Stimulated activated CD4-positive, alpha-beta T cell treated with anti-CD3 and anti-CD28 coated beads, TNF-alpha, amount 100 ng/mL, for 48 hours (primary cell): ENCODE measurements at regions not wholly inside any gene's neighbourhood (a gene's known extent, or its start where the extent isn't known, plus 50 kb on each side); places are given as distances from the start of the nearest gene placed in this dataset.
"Not testable (repeated sequence)": the region's sequence is repeated elsewhere in the genome, so short reads cannot be mapped to it uniquely, and the experiment has no call there.

ENCODE experiments used
- DNase-seq, 3 donors: peaks; one replicate each; pipeline ENCODE4 v3.0.0-alpha.2; 2020; ENCODE audit warnings: low read depth in 3 of 3

DNA sequence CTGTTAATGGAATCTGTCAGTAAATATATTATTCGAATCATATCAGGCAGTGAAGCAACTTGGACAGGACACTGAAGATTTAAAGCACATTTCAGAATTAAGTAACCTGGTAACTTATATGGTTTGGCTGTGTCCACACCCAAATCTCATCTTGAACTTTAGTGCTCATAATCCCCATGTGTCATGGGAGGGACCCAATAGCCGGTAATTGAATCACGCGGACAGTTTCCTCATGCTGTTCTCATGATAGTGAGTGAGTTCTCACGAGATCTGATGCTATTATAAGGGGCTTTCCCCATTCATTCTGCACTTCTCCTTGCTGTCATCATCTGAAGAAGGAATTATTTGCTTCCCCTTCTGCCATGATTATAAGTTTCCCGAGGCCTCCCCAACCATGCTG is 83.2 kb upstream of the COL1A2 start:
- no peak for DNase-seq

DNA sequence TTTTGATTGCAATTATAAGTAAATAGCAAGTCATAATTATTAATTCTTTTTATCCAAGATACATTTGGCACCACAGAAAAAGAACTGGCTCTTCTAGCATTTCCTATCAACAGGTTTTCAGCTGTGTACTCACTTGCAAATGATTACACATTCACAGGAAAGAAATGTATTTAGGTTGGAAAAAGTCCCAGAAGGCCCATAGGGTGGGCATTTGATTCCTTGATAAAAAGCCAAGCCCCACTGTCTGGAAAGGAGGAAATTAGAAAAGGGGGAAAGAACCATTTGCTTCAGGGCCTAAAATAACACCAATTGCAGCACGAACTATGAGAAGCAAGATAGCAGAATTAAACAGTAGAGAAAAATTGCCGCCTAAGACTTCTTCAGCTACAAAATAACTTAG is 80.8 kb upstream of the COL1A2 start:
- no peak for DNase-seq

DNA sequence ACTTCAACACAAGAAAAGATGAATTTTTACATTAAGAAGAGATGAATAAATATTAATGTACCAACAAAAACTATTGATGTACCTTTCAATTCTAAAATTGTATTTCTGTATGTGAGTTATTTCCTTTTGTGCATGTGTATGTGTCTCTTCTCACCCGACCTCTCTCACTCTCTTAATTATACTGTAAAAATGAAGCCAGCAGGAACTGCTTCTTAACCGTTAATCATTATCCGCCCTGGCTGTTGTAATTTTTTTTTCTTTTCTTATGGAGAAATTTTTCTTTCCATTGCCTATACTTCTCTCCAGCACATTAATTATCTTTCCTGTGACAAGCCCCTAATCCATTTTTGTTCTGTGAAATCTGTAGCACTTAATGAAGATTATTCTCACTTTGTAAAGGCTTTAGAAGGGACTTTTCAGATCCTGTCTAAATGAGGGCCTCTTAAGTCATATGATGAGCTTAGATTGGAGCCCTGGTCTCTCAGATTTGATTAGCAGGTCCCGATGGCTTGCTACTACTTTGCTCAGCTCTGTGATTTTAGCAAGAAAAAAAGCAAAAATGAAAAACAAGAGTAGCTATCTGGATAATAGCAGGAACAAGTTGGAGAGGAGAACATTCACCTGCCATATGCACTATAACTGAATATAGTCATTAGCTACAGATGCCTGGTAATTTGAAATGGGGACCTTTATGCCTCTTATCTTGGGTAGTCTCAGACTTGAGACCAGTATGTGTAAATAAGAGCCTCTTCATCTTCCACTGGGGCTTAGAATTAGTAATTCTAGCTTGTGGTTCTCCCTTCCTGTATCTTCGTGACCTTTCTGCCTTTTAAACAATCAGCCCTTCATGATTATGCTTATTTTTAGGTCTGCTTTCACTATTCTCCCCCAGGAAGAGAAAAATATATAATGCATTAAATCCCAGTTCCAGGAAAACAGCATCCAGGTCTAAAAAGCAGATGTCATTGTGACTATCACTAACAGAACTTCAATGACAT is 80.0 kb upstream of the COL1A2 start:
- DNase-seq = no peak

DNA sequence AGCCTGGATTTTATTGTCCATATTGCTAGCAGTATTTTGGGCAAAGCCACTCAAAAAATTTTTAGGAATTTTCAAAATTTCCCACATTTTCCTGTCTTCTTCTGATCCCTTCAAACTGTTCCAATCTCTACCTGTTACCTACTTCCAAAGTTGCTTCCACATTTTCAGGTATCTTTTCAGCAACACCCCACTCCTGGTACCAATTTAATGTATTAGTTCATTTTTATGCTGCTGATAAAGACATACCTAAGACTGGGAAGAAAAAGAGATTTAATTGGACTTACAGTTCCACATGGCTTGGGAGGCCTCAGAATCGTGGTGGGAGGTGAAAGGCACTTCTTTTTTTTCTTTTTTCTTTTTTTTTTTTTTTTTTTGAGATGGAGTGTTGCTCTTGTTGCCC is 73.6 kb upstream of the COL1A2 start:
- DNase-seq = not testable (repeated sequence)

DNA sequence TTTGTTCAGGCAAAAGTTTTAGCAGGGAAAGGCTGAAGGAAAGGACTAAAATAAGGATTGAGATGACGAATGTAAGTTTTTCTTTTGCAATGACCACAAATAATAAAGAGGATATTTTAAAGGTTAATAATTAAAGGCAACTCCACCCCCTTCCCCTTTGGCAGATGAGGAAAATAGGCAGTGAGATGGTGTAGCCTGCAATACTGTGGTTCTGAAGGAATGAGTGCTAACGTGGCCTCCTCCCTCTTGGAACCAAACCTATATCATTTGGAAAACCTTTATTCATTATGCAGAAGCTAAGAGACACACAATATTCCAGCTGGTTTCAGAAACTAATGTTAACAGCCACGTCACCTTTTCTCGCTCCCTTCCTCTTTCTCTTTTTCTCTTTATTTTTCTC is 70.9 kb upstream of the COL1A2 start:
- no peak for DNase-seq

DNA sequence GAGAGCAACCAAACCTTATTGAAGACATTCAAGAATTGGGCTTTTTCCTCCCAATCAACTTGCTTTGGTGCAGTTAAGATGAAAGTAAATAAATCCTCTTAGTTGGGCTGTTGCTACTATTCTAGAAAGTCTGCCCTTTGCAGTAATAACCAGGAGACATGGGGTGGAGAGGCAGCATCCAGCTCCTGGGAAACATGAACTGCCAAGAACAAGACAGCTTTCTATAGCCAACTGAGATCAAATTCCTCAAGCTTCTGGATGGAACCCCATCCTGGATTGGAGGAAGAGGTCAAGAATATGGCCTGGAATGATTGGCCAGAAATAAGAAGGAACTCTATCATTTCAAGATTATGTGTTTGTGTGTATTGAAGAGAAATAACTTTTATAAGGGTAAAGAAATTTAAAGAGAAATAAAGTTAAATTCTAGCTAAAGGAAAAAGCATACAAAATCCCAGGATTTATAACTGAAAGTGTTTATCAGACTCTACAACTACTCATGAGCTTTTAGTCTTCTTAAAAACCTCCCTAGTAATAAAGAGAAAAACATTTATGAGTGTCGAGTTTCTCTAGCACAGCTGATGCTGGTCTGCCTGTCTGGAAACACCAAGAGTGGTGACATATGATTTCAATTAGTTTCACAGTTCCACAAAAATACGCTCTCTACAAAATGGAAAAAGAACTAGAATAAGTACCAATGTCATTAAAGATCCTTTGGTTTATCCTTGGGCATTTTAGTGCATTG is 70.1 kb upstream of the COL1A2 start:
- DNase-seq = no peak

DNA sequence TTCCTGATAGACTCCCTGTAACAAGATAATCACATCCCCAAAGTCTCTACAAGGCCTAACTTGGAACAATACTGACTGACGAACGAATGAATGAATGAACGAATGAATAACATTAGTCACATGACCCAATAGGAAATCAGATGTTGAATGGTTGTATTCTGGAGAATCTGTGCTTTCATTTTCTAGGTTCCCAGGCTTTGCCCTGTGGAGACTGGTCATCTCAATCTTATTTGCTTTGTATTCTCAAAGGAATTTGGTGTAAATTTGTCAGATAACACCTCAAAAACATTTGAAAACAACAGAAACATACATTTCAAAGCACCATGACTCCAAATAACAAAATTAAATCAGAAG is 69.6 kb upstream of the COL1A2 start:
- DNase-seq = no peak

DNA sequence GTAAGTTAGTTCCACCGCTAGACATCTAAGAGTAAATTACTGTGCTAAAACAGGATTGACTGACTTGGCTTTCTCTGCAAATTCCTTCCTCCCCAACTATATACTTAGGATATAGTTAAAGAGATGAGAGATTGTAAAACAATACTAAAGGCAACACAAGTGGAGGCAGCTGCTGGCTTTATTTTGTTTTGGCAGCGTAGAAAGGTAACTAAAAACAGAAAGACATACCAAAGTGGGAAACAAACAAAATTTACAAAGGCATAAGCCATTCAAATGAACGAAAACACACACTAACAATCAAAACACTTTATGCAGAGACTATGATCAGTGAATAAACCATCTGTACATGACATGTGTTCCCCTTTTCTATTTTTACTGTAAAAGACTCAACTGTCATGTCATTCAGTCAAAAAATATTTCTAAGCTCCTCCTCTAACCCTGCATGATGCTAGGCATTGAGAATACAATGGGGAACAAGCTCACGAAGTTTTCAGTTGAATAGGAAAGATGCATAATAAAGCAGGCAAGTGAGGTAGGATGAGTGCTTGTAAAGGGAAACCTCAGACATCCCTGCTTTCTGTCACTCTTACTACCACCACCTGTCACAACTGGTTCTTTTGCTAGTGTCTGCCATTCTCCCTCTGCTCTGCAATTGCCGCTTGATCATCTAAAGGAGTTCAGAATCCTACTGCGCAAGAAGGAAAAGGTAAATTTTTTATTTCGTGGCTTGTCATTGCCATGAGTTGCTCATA is 64.2 kb upstream of the COL1A2 start:
- DNase-seq = no peak

DNA sequence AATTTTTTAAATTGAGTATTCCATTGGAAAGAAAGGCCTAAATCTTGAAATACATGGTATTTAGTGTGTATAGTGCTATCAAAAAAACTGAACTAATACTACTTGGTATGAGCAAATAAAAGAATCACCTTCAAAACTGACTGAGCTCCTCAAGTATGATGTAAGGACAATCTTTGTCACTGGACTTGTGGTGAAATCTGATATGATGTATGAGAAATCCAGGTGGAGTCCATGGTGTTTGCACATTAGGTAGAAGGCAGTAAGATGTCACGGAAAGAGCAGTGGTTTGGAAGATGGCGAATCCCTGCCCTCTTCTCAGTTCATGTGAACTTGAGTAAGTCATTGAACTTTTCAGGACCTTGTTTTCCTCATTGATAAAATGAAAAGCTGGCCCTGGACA is 62.1 kb upstream of the COL1A2 start:
- DNase-seq = no peak

DNA sequence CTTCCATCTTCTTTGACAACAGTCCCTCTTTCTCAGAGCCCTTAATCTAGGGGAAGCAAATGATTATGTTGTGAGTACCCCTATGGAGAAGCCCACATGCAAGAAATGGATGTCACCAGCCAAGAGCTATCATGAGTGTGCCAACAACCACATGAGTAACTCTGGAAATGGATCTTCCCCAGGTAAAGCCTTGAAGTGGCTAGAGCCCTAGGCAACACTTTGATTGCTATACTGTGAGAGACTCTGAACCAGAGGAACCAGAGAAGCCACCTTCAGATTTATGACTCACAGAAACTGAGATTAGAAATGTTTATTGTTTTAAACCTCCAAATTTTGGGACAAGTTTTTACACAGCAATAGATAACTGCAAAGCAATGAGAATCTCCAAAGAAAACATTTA is 60.9 kb upstream of the COL1A2 start:
- no peak for DNase-seq

DNA sequence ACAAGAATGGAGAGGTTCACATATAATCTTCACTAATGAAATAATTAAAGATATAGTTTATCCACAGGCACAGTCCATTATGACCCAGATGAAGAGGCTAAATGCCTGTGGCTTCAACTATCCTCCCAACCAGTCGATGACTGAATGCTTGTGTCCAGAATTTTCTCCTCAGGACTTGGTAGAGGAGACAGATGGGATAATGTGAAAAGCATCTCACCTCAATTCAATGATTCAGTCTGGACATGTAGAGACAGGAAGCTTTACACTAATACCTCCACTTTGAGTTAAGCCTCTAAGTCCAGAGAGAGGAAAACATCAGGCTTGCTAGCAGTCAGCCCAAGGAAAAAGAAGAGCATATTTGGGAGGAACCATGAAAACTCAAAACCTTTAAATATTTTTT is 59.1 kb upstream of the COL1A2 start:
- no peak for DNase-seq

DNA sequence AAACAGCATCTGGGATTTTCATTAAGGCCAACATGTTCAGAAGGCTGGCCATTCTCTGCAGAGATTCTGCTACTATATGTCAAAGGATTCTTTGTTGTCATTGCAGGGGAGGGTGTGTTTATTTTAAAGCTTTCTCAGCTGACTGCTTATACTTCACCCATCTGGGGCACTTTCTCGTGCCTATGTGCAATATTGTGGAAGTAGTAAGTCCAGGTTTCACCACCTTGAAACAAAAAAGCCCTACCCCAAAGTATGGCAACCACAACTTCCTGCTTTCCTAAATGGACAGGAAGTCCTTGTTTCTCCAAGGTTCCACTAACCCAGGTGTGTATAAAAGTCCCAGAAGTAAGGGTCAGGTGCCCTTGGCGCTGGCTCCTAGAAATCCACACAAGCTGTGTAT is 58.7 kb upstream of the COL1A2 start:
- no peak for DNase-seq

DNA sequence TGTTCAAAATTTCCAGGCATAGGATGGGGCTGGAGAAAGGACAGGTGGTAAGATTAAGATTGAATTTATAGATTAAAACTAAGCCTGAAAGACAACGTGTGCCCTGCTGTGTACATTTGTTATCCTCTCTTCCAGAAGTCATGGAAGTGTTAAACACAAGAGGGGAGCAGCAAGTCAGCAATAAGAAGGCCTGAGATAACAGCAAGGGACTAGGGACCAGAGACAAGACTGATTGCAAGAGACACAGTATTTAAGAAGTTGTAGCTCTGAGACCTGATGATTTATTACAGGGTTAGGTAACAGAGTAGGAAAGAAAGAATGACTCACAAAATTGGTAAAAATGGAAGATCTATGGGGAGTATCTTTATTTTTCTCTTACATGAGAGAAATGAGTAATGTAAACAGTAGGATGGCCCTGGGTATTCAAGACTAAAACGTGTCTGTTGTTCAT is 55.7 kb upstream of the COL1A2 start:
- DNase-seq = no peak

DNA sequence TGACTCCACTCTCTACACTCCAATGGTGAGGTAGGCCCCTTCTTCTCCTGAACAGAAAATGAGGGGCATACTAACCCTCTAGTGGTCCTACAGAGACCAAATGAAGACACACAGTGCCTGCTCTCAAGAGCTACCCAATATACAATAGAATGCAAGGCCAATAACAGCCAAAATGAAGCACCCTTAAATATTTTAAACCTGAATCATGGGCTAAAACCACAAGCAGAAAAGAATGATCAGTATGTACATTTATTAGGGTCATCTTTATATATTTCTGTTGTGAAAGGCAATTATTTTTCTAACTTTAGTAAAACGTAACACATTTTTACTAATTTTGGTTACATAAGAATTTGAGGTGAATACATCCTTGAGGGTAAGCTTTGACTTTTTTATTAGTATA is 49.9 kb upstream of the COL1A2 start:
- DNase-seq = no peak
